Colon (tissue), 2 donors: ENCODE measurements at regions not wholly inside any gene's neighbourhood (a gene's known extent, or its start where the extent isn't known, plus 50 kb on each side); places are given as distances from the start of the nearest gene placed in this dataset.

Source experiments
- FAIRE-seq: peaks from 2 replicates; lab custom pipeline; 2012; peaks lifted over from hg19 to GRCh38; lab: Jason Lieb, UNC
- donor health status: control.
- donor health status: control.

GRCh38 chr15:47516972-47517371 lies 200.3 kb upstream of the SEMA6D start:
- FAIRE-seq, result no peak

- FAIRE-seq, result no peak
These were observed 199.6 kb upstream of the SEMA6D start for GRCh38 chr15:47517737-47518136.

- FAIRE-seq, result no peak
These were observed 193.4 kb upstream of the SEMA6D start for GRCh38 chr15:47523681-47524475.

- no peak for FAIRE-seq
These were observed 188.1 kb upstream of the SEMA6D start for GRCh38 chr15:47529241-47529640.

GRCh38 chr15:47534673-47535072 lies 182.6 kb upstream of the SEMA6D start:
- no peak for FAIRE-seq

- no peak for FAIRE-seq
These were observed 175.7 kb upstream of the SEMA6D start for GRCh38 chr15:47541562-47541961.

- FAIRE-seq, result no peak
These were observed 174.9 kb upstream of the SEMA6D start for GRCh38 chr15:47542312-47542989.

- no peak for FAIRE-seq
These were observed 169.1 kb upstream of the SEMA6D start for GRCh38 chr15:47548231-47548630.

- FAIRE-seq, result no peak
These were observed 168.3 kb upstream of the SEMA6D start for GRCh38 chr15:47548986-47549385.

GRCh38 chr15:47551079-47551478 lies 166.2 kb upstream of the SEMA6D start:
- FAIRE-seq, result no peak

- FAIRE-seq, result no peak
These were observed 165.8 kb upstream of the SEMA6D start for GRCh38 chr15:47551546-47551945.

- FAIRE-seq, result no peak
These were observed 164.2 kb upstream of the SEMA6D start for GRCh38 chr15:47552978-47553608.

GRCh38 chr15:47553947-47554346 lies 163.4 kb upstream of the SEMA6D start:
- no peak for FAIRE-seq

- no peak for FAIRE-seq
These were observed 156.2 kb upstream of the SEMA6D start for GRCh38 chr15:47561102-47561501.

GRCh38 chr15:47565949-47566348 lies 151.4 kb upstream of the SEMA6D start:
- FAIRE-seq, result no peak

- no peak for FAIRE-seq
These were observed 150.7 kb upstream of the SEMA6D start for GRCh38 chr15:47566610-47567009.

GRCh38 chr15:47568030-47568429 lies 149.3 kb upstream of the SEMA6D start:
- no peak for FAIRE-seq

- no peak for FAIRE-seq
These were observed 147.3 kb upstream of the SEMA6D start for GRCh38 chr15:47570044-47570443.

GRCh38 chr15:47570451-47570850 lies 146.9 kb upstream of the SEMA6D start:
- FAIRE-seq, result no peak

GRCh38 chr15:47570881-47571640 lies 146.2 kb upstream of the SEMA6D start:
- FAIRE-seq, result no peak

GRCh38 chr15:47573673-47574072 lies 143.6 kb upstream of the SEMA6D start:
- no peak for FAIRE-seq

- no peak for FAIRE-seq
These were observed 140.3 kb upstream of the SEMA6D start for GRCh38 chr15:47577000-47577399.

GRCh38 chr15:47577461-47577860 lies 139.8 kb upstream of the SEMA6D start:
- FAIRE-seq, result no peak
